ENCODE measurements at regions not wholly inside any gene's neighbourhood (a gene's known extent, or its start where the extent isn't known, plus 50 kb on each side); places are given as distances from the start of the nearest gene placed in this dataset.

DNA sequence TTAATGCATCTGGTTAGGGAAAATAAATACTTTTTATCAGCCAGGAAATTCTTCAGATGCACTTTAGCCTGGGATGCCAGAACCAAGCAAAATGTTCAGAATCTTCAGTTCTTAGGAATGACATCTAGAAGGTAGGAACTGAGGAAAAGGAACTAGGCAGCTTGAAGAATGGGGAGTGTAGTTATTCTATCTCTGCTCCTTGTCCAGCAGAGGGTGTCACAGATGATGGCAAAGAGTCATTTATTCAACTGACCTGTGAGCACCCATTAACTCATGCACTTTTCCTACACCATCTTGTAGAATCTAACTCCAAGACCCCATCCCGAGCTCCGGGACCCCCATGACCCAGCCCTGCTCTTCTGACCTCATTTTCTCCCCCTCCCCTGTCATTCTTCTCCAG, 122.1 kb upstream of the ISX start:
- TF ChIP-seq HMGA2 (CRISPR knock-in tag; IDR thresholded peaks at IDR 0.05) = no peak
- TF ChIP-seq NFYB (CRISPR knock-in tag; conservative IDR thresholded peaks at IDR 0.05; ENCODE audit: low read depth) = no peak
- TF ChIP-seq CDX4 (CRISPR knock-in tag; IDR thresholded peaks at IDR 0.05; ENCODE audit: borderline replicate concordance) = no peak
- TF ChIP-seq ZNF317 (CRISPR knock-in tag; IDR thresholded peaks at IDR 0.05; ENCODE audit: borderline replicate concordance, low read depth) = no peak
- TF ChIP-seq JAZF1 (CRISPR knock-in tag; IDR thresholded peaks at IDR 0.05) = no peak
- no peak for TF ChIP-seq ZNF425 (CRISPR knock-in tag; conservative IDR thresholded peaks at IDR 0.05)
- no peak for TF ChIP-seq NR2C2 (CRISPR knock-in tag; IDR thresholded peaks at IDR 0.05)
- no peak for TF ChIP-seq ZNF263 (CRISPR knock-in tag; IDR thresholded peaks at IDR 0.05; ENCODE audit: low read depth)
- no peak for TF ChIP-seq USF1 (CRISPR knock-in tag; IDR thresholded peaks at IDR 0.05)
- no peak for TF ChIP-seq TEAD4 (CRISPR knock-in tag; IDR thresholded peaks at IDR 0.05)
- TF ChIP-seq TCF7 (CRISPR knock-in tag; IDR thresholded peaks at IDR 0.05; ENCODE audit: low read depth) = no peak
- TF ChIP-seq, protein P1, sequence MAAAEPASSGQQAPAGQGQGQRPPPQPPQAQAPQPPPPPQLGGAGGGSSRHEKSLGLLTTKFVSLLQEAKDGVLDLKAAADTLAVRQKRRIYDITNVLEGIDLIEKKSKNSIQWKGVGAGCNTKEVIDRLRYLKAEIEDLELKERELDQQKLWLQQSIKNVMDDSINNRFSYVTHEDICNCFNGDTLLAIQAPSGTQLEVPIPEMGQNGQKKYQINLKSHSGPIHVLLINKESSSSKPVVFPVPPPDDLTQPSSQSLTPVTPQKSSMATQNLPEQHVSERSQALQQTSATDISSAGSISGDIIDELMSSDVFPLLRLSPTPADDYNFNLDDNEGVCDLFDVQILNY (CRISPR knock-in tag; IDR thresholded peaks at IDR 0.05) = no peak
- TF ChIP-seq ESRRA (CRISPR knock-in tag; IDR thresholded peaks at IDR 0.05; ENCODE audit: borderline replicate concordance) = no peak
- TF ChIP-seq AR (CRISPR knock-in tag; IDR thresholded peaks at IDR 0.05) = no peak
- TF ChIP-seq SP1 (CRISPR knock-in tag; conservative IDR thresholded peaks at IDR 0.05) = no peak
- TF ChIP-seq, protein P2, sequence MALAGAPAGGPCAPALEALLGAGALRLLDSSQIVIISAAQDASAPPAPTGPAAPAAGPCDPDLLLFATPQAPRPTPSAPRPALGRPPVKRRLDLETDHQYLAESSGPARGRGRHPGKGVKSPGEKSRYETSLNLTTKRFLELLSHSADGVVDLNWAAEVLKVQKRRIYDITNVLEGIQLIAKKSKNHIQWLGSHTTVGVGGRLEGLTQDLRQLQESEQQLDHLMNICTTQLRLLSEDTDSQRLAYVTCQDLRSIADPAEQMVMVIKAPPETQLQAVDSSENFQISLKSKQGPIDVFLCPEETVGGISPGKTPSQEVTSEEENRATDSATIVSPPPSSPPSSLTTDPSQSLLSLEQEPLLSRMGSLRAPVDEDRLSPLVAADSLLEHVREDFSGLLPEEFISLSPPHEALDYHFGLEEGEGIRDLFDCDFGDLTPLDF (CRISPR knock-in tag; IDR thresholded peaks at IDR 0.05) = no peak
- TF ChIP-seq, protein P3, sequence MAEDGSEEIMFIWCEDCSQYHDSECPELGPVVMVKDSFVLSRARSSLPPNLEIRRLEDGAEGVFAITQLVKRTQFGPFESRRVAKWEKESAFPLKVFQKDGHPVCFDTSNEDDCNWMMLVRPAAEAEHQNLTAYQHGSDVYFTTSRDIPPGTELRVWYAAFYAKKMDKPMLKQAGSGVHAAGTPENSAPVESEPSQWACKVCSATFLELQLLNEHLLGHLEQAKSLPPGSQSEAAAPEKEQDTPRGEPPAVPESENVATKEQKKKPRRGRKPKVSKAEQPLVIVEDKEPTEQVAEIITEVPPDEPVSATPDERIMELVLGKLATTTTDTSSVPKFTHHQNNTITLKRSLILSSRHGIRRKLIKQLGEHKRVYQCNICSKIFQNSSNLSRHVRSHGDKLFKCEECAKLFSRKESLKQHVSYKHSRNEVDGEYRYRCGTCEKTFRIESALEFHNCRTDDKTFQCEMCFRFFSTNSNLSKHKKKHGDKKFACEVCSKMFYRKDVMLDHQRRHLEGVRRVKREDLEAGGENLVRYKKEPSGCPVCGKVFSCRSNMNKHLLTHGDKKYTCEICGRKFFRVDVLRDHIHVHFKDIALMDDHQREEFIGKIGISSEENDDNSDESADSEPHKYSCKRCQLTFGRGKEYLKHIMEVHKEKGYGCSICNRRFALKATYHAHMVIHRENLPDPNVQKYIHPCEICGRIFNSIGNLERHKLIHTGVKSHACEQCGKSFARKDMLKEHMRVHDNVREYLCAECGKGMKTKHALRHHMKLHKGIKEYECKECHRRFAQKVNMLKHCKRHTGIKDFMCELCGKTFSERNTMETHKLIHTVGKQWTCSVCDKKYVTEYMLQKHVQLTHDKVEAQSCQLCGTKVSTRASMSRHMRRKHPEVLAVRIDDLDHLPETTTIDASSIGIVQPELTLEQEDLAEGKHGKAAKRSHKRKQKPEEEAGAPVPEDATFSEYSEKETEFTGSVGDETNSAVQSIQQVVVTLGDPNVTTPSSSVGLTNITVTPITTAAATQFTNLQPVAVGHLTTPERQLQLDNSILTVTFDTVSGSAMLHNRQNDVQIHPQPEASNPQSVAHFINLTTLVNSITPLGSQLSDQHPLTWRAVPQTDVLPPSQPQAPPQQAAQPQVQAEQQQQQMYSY (CRISPR knock-in tag; IDR thresholded peaks at IDR 0.05) = no peak
- TF ChIP-seq SMAD4 (CRISPR knock-in tag; IDR thresholded peaks at IDR 0.05) = no peak
- no peak for TF ChIP-seq ZNF219 (CRISPR knock-in tag; IDR thresholded peaks at IDR 0.05; ENCODE audit: borderline replicate concordance)
- Mint-ChIP-seq H3K4me3 (no peak overlapping the region), H3K9me3 (peaks cover 20% of the 10 kb centered on the region), H3K27ac (no peak overlapping the region), H3K36me3 (peaks cover 8% of the 10 kb centered on the region), H3K4me1 (peaks cover 19% of the 10 kb centered on the region), H3K27me3 (ENCODE audit: low read depth) (no peaks in the 10 kb centered on the region; the same call in 1 of the 2 replicates)
- ATAC-seq (no peak; the same call in 1 of the 2 replicates), DNase-seq (ENCODE audit: low spot score) (no peak)
- CTCF ChIA-PET = interaction anchor here (0.6 to 2.0 kb wide), 22 partner anchors 8 to 529 kb away, joined by 3 to 16 read pairs (median 5); no protein-coding TSS in a partner anchor
- POLR2A ChIA-PET = no interaction called here

Measured in WTC11 (cell line).